GM18907 (cell line): ENCODE measurements at regions not wholly inside any gene's neighbourhood (a gene's known extent, or its start where the extent isn't known, plus 50 kb on each side); places are given as distances from the start of the nearest gene placed in this dataset.

ENCODE experiments used
- ATAC-seq: cut with Tn5 transposase; IDR thresholded peaks from one replicate; pipeline ENCODE4 v1.9.1; 2021; ENCODE audit warnings: mild to moderate bottlenecking, moderate library complexity; ENCODE audit not compliant: unreplicated experiment

GRCh38 chr16:51407921-51408320 is 256.9 kb upstream of the SALL1 start:
- ATAC-seq = no peak

DNA sequence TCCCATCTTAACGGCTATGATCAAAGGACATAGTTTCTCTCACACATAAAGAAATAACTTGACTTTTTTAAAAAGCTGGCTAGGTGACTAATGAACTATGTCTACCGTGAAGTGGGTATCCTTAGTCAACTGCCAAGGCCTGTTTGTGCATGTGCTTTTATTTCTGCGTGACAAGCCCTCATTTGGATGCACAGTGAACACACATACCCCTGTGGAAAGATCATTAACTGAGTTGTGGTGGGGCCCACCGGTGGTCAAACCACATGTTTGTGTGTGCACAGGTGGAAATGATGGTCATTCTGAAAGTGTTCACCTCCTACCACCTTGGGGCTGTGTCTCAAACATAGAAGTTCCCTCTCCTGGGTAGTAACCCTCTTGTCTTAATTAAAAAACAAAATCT is 256.1 kb upstream of the SALL1 start:
- ATAC-seq = peak; percentile 90

GRCh38 chr16:51405361-51405760 is 254.3 kb upstream of the SALL1 start:
- no peak for ATAC-seq

GRCh38 chr16:51404386-51404785 is 253.3 kb upstream of the SALL1 start:
- ATAC-seq = no peak

- ATAC-seq = no peak
These were observed 251.7 kb upstream of the SALL1 start for GRCh38 chr16:51402785-51403184.

GRCh38 chr16:51402298-51402697 is 251.2 kb upstream of the SALL1 start:
- no peak for ATAC-seq

GRCh38 chr16:51401673-51402072 is 250.6 kb upstream of the SALL1 start:
- no peak for ATAC-seq

GRCh38 chr16:51399908-51400670 is 249.0 kb upstream of the SALL1 start:
- no peak for ATAC-seq

DNA sequence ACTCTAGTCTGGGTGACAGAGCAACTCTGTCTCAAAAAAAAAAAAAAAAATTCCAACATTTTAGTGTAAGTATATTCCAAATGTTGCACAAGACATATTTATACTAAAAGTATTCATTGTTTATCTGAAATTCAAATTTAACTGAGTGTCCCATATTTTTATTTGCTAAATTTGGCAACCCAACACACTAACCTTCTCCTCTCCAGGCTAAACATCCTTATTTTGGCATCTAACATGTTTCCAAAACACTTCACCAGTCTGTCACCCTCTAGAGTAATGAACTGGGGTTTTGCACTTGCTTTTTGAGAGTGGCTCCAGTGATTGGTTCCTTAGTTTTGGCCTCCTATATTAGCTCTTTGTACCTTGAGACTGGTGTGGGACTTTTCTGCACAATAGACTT is 243.4 kb upstream of the SALL1 start:
- ATAC-seq = no peak

- no peak for ATAC-seq
These were observed 242.4 kb upstream of the SALL1 start for GRCh38 chr16:51393381-51394005.

DNA sequence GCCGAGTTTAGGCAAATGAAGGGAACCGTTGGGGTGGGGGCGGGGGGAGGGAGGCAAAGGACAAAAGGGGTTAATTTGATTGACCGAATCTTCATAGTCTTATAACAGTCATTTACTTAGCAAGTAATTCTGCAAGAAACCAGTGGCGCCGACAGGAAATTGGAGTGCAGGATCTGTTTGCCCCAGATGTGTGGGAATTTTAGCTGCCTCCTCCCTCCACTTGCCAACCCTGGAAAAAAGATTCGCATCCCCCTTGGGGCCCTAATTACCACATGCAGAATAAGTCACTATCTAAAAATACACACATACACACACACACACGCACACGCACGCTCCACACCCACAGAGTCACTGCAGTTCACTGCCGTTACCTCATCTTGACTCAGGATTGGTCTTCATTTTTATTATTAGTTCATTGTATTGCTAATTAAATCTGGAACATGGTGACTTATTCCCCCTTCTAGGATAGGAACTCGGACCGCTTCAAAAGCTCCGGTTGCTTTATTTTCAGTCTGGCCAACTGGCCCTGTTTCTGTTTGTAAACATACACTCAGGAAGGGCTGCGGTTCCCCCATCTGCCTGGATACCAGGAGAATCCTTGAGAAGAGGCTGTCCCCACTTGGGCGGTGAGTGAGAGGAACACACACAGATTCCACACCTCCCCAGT is 241.6 kb upstream of the SALL1 start:
- no peak for ATAC-seq

DNA sequence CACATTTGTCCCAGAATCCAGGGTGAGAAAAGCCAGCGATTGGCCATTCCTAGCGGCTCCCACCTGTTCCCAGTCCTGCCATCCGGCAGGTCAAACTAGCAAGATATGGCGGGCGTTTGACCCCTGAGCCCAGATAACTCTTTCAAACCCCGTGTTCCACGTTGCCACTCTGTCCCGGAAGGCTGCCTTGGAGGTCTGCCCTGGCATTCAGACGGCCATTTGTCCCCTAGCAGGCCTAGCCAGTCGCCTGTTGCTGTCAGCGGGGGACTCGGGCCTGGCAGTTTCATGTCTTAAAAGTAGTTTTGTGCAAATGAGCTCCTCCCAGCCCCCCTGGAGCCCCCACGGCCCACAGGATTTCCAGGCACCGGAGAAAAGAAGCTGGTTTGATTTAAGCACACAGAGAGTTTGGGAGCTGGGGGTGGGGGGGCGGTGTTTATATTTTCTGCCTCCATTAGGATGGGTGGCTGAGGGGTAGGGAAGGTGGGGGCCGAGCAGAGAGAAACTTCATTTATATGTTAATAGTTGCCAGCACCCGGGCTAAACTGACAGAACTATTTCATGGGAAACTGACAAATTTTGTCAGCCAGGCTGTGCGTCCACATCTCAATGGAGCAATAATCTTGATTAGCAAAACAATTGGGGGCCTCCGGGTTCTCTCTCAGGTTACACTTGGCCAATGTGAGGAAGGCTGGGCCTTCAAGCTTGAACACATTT is 240.9 kb upstream of the SALL1 start:
- no peak for ATAC-seq

- ATAC-seq = no peak
These were observed 239.8 kb upstream of the SALL1 start for GRCh38 chr16:51390877-51391276.

DNA sequence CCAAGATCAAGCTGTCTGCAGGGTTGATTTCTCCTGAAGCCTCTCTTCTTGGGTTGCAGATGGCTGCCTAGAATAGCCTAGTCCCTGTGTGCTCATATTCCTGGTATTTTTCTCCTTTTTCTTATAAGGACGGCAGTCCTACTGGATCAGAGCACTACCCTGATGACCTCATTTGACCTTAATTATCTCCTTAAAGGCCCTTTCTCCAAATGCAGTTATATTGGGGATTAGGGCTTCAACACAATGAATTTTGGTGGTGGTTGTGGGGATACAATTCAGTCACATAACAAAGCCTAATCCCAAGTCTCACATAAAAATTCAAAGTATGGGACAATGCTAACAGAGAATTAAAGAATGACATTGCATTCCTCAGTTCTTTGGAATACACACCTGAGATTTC is 238.8 kb upstream of the SALL1 start:
- no peak for ATAC-seq

DNA sequence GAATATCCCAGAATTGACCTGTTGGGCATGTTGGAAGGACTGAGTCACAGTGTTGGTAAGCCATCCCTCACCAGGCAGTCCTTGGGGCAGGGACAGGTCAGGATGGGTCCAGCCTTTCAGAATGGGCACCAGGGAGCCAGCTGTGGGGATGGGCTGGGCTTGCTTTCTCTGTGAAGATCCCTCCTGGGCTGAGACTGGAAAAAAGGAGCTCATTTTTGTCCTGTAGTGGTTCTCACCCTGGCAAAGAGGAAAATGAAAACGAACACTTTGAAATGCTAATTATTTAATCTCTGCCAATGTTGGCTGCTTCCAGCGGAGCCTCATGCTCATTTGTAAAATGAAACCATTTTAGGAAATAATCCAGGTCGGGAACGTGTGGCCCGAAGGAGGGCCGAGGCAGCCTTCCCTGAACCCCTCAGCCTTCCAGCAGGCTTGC is 237.5 kb upstream of the SALL1 start:
- no peak for ATAC-seq

GRCh38 chr16:51383909-51384308 is 232.8 kb upstream of the SALL1 start:
- ATAC-seq = no peak

DNA sequence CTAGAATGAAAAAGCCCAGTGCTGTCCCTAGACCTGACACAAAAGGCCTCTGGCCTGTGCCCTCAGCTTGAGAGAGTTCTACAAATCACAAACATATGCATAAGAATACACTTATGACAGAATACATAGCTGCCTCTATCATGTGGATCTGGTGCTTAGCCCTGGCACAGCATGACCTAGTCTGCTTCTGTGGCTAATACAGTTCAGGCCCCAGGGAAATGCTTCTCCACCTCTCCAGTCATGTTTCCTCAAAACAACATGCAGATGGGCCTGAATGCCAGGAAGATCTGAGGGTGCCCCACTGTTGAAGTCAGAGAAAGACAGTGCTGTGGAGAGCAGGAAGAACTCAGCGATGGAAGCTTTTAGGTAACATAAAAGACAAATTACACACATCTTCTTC is 231.9 kb upstream of the SALL1 start:
- no peak for ATAC-seq

GRCh38 chr16:51382211-51382610 is 231.1 kb upstream of the SALL1 start:
- no peak for ATAC-seq

- no peak for ATAC-seq
These were observed 225.0 kb upstream of the SALL1 start for GRCh38 chr16:51376080-51376479.

GRCh38 chr16:51374790-51375189 is 223.7 kb upstream of the SALL1 start:
- no peak for ATAC-seq

DNA sequence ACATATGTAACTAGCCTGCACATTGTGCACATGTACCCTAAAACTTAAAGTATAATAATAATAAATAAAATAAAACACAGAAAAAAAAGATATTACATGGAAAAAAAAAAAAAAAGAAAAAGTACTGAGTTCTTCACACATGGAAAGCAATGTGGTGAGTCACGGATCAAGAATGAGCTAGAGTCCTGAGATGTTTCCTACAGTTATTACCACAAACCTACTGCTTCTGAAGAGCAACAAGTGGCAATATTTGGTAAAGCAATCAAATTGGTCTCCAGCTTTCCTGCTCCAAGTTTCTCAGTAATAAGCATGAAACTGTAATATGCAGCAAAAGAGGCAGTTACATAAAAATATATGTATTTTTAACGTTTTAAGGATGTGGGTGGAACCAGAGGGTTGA is 223.3 kb upstream of the SALL1 start:
- ATAC-seq = no peak

DNA sequence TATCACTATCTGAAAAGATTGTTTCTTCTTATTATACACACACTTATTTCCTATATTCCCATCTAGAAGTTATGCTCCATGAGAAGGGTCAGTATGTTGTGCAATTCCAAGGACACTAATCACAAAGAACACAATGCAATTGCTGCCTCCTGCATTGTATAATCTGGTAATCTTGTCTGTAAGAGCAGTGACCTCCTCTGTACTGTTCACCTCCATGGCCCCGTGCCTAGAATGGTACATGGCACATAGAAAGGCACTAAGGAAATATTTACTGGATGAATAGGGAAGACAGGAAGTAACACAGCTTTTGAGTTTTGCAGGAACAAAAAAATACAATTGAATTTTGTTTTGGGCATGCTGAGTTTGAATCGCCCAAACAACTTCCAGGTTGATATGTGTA is 214.6 kb upstream of the SALL1 start:
- ATAC-seq = no peak
